Activated CD4-positive, alpha-beta T cell treated with anti-CD3 and anti-CD28 coated beads, Interleukin-2, amount 50 U/mL, for 24 hours (primary cell): ENCODE measurements at regions not wholly inside any gene's neighbourhood (a gene's known extent, or its start where the extent isn't known, plus 50 kb on each side); places are given as distances from the start of the nearest gene placed in this dataset.
"Not testable (repeated sequence)": the region's sequence is repeated elsewhere in the genome, so short reads cannot be mapped to it uniquely, and the experiment has no call there.

Experiments used
- DNase-seq, 2 donors: peaks; one replicate each; pipeline ENCODE4 v3.0.0-alpha.2; 2020; ENCODE audit warnings: low read depth in 1 of 2, low spot score in 1 of 2

DNA sequence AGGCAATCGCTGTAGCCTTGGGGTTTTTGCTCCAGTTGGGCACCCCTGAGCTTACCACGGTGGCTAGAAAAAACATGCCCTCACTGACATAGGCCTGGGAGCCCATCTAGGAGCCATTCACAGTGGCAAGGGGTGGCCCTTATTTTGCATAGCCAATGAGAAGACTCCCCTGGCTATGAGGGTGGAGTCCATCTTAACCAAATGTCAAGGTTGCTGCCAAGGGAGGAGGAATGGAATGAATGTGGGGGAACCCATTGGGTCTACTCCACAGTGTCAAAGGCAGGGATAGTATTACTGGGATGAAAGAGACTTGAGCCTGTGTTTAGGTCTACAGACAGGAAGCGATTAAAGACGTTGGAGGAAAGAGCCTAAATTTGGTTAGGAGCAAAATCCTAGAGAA is 295.7 kb upstream of the PLGLB2 start:
- not testable (repeated sequence) for DNase-seq

DNA sequence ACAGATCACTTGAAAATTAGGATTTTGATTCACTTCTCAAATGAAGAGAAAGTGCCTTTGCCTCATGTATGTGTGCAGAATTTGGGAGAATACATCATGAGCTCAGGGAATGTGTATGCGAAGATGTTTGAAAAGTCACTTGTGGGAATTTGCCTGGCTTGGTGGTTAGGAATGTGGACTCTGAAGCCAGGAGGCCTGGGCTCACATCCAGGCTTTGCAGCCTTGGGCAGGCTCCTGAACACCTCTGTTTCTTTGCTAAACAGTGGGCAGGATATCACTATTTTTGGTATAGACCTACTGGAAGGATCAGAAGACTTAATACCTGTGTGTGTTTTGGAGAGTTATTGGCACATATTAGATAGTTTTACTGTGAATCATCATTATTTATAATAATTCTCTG is 295.0 kb upstream of the PLGLB2 start:
- not testable (repeated sequence) for DNase-seq

DNA sequence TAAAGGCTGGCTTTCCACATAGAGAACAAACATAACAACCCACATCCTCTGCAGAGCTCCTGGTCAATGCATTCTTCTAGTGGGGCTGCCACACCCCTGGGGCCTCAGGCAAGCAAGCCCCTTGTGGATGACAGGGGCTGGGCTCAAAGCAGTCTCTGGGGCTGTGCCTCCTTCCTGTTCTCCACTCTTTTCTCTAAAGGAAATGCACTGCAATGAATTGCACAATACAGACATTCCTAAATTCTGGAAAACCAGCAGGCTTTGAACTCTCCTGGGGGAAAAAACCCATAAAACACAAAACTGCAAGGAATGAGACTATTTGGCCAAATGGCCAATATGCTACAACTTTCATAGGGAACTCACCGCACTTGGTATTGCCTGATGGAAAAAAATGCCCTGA is 293.9 kb upstream of the PLGLB2 start:
- not testable (repeated sequence) for DNase-seq

DNA sequence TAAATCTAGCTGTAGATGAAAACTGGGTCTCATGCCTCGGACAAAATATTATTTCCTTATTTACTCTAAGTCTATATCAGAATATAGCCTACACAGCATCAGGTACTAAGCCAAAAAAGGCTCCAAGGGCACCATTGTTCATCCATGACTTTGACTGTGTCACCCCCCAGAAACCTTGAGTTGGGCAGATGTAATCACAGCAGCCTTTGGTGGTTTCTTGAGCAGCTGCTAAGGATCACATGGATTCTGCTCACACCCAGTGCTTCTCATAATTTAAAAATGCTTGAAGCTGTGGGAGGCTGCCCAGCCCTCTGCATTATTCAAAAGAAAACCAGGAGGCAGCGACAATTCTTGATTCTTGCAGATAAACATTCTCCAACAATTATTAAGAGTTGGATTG is 293.5 kb upstream of the PLGLB2 start:
- DNase-seq, result not testable (repeated sequence)

DNA sequence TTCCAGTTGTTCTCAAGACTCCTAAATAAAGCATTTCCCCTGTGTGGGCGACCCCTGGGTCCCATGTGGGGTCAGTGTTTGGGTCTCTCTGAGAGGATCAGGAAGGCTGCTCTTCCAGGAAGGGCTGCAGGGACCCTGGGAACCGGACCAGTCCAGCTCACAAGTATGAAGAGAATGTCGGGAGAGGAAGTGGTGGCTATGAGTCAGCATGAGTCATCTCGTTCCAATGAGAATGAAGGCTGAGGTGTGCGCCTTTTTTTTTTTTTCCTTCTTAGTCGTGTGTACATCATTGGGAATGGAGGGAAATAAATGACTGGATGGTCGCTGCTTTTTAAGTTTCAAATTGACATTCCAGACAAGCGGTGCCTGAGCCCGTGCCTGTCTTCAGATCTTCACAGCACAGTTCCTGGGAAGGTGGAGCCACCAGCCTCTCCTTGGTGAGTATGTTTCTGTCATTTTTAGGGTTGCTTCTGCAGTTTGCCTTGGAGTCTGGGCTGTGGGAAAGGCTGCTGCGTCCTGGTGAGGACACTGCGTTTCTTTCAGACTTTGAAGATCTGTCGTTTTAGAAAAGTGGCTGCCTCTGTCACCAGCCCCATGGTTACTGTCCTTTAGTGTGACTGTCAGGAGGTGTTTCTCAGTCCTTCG is 292.6 kb upstream of the PLGLB2 start:
- not testable (repeated sequence) for DNase-seq

DNA sequence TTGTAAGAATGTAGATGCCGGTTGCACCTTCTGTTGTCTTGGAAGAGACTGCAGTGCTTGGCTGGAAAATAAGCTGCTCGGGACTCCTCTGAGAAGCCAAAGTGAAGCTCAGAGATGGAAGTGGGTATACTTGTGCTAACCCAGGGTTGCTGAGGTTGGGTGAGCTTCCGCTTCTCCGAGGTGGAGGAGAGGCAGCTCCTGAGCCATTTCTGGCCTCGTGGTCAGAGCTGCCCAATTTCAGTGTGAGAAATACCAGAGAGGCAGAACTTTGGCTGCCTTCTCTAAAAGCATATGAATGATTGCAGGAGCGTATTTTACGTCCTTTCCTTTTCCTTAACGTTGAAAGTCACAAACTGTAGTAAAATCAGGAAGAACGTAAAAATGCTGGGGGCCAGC is 292.0 kb upstream of the PLGLB2 start:
- DNase-seq, result not testable (repeated sequence)

DNA sequence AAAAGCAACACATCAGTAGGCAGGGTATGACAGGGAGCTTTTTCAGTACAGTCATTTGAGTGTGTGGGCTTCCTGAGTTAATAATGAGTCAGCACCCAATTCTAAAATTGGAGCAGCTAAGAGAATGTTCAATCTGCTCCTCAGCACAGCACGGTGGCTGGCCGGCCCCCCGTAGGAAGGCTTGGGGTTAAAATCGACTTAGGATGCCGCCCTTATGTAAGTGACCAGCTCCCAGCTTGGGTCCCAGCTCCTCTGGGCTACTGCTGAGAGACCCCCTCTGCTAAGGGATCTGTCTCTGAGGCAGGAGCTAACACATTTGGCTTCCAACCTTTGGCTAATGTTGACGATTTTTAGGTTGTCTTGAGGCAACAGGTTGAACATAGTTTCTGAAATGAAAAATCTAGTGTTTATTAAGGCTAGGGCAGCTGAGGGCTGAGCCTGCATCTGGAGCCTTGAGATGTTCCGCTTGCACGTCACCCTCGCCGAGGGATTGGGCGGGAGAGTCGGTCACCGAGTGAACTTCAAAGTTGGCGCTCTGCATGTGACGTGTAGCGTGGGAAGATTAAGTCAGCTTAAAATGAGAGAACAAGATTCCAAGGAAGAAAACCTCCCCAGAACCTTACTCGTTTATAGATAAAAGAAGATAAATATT is 291.3 kb upstream of the PLGLB2 start:
- peak in 1 of 2 donors; percentile 54 for DNase-seq

DNA sequence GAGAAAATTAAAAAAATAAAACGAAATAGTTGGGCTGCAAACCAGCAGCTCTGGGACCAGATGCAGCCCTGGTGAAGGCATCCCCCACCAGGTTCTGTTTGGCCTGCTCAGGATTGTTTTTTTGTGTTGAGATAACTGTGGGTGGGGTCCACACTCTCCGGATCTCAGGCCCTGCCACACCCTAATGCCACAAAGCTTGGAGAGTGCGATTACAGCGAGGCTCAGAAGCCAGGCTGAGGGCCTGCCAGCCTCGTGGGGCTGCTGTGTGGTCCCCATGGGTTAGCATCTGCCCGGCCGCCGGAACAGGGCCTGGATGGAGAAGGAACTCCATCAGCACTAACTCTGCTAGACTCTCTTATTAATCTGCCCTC is 290.8 kb upstream of the PLGLB2 start:
- DNase-seq, result not testable (repeated sequence)

DNA sequence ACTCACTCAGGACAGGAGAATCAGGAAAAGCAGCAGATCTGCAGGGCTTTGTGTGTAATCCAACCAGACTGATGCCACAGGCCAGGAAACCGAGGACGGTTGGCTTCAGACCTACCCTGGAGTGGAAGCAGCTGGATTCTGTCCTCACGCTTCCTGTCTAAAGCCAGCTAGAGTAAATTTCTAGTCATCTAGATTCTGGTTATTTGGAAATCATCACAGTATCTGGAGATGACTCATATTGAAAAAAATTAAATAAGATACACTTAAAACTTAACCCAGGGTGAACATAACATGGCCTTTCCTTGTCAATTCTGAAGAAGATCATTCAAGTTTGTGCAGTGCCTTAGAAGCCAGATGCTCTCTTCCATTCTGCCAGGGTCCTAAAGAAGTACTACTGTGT is 288.9 kb upstream of the PLGLB2 start:
- not testable (repeated sequence) for DNase-seq

DNA sequence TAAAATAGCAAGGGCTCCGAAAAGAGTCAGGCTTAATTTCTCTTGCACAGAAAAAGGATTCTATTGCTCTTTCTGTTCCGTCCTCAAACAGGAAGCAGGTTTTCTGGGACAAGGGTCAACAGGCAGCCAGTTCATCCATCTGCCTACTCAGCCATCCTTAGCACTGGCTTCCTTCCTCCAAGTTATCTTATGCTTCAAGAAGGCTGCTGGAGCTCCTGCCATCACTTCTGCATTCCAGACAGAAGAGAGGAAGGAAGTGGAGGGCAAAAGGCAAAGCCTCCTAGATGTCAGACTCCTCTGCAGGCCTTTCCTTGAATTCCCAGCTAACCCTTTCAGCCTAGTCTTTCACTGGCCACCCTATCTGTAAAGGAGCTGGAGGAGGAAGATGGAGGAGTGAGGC is 287.8 kb upstream of the PLGLB2 start:
- DNase-seq, result not testable (repeated sequence)

DNA sequence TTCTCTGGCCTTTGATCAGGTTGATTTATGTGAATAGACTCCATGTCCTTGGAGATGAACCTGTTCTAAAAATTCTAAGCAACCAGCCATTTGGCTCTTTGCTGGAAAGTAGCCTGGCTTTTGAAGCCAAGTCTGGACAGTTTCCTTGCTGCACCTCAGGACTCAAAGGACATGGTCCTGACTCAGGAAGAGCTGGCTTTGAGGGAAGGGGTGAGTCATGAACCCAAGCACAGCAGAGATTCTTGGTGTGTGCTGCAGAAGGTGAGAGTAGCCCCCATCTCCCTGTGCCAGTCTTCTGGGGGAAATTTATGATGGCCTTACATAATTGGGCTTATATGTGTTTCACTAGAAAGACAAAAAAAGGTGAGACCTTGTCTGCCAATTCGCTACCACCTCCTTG is 287.2 kb upstream of the PLGLB2 start:
- DNase-seq, result not testable (repeated sequence)

DNA sequence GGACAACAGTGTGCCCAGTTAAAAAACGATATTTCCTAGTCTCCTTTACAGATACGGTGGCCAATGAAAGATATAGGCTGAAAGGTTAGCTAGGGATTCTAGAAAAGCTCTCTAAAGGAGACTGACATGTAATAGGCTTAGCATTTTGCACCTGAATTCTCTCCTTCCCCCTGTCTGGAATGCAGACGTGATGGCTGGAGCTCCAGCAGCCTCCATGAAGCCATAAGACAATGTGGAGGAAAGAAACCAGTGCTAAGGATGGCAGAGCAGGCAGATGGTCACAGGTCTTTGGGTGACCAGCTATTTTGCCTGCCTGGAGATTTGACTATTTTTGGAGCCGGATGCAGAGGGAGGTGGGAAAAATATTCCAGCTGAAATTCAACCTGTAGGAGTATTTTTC is 286.2 kb upstream of the PLGLB2 start:
- not testable (repeated sequence) for DNase-seq

DNA sequence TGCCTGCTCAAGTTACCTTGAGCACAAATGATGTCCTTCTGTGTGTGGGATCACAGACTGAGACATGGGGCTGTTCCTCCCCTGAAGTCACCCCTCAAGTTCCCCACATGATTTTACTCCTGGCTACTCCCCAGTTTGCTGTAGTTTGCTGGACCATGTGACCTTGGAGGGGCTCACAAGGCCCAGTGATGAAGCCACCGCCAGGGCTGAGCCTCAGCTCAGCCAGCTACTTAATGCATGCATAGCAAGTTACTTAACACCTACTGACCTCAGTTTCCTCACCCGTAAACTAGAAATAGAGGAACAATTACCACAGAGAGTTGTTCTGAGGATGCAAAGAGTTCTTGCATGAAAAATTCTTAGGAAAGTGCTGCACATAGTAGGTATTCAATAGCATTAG is 283.7 kb upstream of the PLGLB2 start:
- DNase-seq, result not testable (repeated sequence)

DNA sequence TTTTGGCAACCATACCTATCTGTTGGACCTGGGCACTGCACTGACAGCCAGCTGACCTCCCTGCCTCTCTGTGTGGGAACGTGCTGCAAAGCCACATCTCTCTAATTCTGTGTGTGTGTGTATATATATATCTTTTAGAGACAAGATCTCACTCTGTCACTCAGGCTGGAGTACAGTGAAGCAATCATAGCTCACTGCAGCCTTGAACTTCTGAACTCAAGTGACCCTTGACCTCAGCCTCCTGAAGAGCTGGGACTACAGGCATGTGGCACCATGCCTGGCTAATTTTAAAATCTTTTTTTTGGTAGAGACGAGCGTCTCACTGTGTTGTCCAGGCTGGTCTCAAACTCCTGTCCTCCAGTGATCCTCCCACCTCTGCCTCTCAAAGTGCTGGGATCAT is 282.2 kb upstream of the PLGLB2 start:
- DNase-seq, result not testable (repeated sequence)

DNA sequence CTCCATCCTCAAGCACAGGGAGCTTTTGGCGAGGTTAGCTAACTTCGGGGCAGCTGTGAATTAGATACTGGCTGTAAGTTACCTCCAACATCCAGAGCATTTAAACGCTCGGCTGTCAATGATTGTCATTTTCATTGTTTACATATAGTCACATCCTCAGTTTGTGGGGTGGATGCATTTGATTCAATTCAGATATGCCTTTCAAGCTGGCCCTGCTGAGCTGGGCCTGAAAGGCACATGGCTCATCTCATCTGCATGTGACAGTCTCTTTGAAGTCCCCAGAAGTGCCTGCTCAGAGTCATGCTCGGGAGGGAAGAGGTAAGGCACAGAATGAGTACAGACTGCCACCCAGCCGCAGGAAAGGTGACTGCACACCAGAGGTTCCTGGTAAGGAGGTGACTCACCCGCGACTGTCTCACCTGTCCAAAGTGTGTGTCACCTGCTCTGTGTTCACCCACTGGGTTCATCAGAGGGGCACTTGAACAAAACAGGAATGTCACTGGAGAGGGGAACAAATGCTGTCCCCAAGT is 281.2 kb upstream of the PLGLB2 start:
- peak; percentile 64 to 68 for DNase-seq

DNA sequence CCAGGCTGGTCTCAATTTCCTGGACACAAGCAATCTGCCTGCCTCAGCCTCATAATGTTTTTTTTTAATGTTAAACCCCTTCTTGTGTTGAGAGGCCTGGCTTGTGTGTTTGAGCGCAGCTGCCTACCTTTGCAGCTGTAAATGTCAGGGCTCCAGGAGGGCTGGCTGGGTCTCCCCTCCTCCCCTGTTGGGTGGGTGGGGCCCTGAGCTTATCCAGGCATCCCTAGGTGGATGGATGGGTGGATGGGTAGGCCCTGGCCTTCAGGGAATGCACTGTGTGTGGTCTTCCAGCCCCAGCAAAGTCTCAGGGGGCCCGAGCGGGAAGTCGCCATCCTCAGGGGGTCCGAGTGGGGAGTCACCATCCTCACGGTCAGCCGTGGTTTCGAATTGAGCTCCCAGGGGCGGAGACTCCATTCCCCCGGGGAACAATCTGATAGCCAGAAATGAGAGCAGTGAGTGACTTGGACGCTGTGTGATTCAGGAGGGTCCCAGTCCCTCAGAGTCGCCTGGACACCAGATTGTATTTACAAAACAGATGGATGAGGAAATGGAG is 279.4 kb upstream of the PLGLB2 start:
- DNase-seq, result not testable (repeated sequence)

DNA sequence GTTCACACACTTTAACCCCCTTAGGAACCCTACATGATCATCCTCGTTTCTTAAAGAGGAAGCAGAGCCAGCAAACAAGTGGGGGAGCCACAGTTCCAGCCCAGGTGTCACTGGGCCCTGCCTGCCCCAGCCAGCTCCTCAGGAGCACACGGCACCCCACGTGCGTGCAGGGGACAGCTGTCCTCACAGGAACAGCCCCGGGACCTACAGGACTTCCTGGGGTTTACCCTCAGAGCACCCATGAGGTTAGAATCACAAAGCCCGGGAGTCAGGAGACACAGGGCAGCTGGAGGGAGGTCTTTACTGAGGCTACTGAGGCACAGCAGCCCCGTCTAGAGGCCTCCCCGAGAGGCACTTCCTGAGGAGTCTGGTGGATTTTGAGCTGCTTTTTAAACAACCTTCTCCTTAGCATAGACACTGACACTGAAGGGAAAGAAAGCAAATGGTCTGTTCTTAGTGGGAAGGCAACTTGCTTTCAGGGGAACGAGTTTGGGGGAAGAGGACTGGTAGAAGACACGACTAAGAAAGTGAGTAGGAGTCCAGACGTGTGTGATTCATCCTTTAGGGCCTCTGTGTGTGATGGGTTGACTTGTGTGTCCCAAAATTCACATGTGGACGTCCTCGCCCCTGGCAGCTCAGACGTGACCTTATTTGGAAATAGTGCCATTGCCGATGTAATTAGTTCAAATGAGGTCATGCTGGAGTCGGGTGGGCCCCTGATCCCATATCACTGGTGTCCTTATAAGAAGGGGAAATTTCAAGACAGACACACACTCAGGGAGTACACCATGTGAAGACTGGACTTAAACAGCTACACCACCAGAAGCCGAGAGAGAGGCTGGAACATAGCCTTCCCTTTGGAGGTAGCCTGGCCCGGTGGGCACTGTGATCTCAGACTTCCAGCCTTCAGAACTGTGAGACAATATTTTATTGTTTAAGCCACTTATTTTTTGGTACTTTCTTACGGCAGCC is 278.4 kb upstream of the PLGLB2 start:
- peak; percentile 46 to 58 for DNase-seq

DNA sequence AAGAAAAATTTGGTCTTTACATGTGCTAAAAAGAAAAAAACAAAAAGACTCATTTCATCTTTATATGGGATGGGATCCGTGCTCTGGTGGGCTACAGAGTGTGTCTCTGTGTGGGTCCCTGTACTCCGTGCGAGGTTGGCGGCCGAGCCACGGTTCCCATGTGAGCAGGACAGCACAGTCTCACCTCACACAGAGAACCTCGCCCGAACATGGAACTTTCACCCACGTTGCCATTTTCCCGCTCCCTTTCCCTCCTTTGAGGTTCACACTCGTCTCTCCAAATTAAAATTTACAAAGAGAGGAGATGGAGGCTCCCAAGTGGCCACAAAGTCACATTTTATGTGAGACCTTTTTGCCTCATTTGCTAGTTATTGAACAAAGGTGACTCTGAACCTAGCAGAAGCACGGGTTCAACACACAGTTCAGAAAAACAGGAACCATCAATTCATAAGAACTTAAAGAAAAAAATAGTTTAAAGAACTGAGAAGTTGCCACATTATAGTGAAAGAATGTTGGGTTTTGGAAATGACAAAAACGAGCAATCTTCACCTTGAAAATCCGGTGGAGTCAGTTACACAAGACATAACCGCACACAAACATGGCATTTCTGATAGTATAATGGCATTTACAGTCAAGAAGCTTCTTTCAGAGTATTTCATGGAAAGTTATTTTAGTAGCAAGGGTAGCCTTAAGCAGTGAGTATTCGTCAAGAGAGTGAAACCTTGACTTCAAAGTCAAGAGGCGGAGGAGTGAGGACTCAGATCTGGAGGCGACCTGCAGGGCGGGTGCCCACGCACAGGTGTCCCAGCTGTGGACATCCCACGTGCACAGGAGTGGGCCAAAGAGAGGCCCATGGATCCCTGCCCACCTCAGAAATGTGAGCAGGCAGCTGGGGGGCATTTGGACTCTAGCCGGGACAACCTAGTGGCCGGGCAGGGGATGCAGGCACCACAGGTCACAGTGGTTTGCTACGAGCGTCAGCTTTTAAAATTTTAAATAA is 277.2 kb upstream of the PLGLB2 start:
- peak; percentile 44 to 61 for DNase-seq

DNA sequence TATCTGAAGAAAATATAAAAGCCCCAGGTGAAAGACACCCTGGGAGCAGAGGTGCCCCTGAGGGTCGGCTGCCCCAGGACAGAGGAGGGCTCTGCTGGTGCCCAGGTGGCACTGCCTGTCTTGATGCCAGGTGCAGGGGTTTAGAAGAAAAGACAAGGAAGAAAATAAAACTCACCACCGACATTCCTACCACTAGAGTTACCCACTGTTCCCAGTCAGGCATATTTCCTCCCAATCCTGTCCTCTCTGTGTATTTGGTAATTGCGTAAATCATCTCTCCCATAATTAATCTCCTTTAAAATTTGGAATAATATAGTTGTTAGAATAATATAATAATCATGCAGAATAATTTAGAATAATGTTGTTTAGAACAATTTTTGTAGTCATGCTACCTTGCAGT is 276.4 kb upstream of the PLGLB2 start:
- DNase-seq, result not testable (repeated sequence)
